Glomerular visceral epithelial cell (primary cell): ENCODE measurements at regions not wholly inside any gene's neighbourhood (a gene's known extent, or its start where the extent isn't known, plus 50 kb on each side); places are given as distances from the start of the nearest gene placed in this dataset.
"Not testable (repeated sequence)": the region's sequence is repeated elsewhere in the genome, so short reads cannot be mapped to it uniquely, and the experiment has no call there.

Experiments
- DNase-seq: peaks from one replicate; pipeline ENCODE4 v3.0.0-alpha.2; 2016; ENCODE audit errors: extremely low spot score

GRCh38 chr6:142637624-142638351 is 307.2 kb downstream of the HIVEP2 start:
- no peak for DNase-seq

GRCh38 chr6:142642651-142643050 is 302.3 kb downstream of the HIVEP2 start:
- no peak for DNase-seq

GRCh38 chr6:142644866-142645265 is 300.1 kb downstream of the HIVEP2 start:
- no peak for DNase-seq

GRCh38 chr6:142645663-142646062 is 299.3 kb downstream of the HIVEP2 start:
- no peak for DNase-seq

- DNase-seq: no peak
Measured at GRCh38 chr6:142647449-142648035, 297.4 kb downstream of the HIVEP2 start.

GRCh38 chr6:142648036-142648451 is 296.9 kb downstream of the HIVEP2 start:
- DNase-seq: peak; percentile 14

- DNase-seq: no peak
Measured at GRCh38 chr6:142648526-142648925, 296.4 kb downstream of the HIVEP2 start.

GRCh38 chr6:142649438-142650234 is 295.3 kb downstream of the HIVEP2 start:
- DNase-seq: not testable (repeated sequence)

GRCh38 chr6:142651384-142651783 is 293.6 kb downstream of the HIVEP2 start:
- no peak for DNase-seq

- no peak for DNase-seq
Measured at GRCh38 chr6:142653710-142654420, 291.1 kb downstream of the HIVEP2 start.

GRCh38 chr6:142659661-142660060 is 285.3 kb downstream of the HIVEP2 start:
- DNase-seq: no peak

GRCh38 chr6:142665393-142665792 is 279.6 kb downstream of the HIVEP2 start:
- DNase-seq: no peak

GRCh38 chr6:142666599-142667185 is 278.3 kb downstream of the HIVEP2 start:
- no peak for DNase-seq

- no peak for DNase-seq
Measured at GRCh38 chr6:142669471-142670351, 275.3 kb downstream of the HIVEP2 start.

- no peak for DNase-seq
Measured at GRCh38 chr6:142671791-142672190, 273.2 kb downstream of the HIVEP2 start.

GRCh38 chr6:142675517-142675916 is 269.5 kb downstream of the HIVEP2 start:
- no peak for DNase-seq

- DNase-seq: no peak
Measured at GRCh38 chr6:142676027-142676443, 268.9 kb downstream of the HIVEP2 start.

GRCh38 chr6:142676647-142677192 is 268.3 kb downstream of the HIVEP2 start:
- DNase-seq: no peak

GRCh38 chr6:142679907-142680700 is 264.9 kb downstream of the HIVEP2 start:
- DNase-seq: no peak

- DNase-seq: no peak
Measured at GRCh38 chr6:142681099-142681498, 263.9 kb downstream of the HIVEP2 start.
